K562 (cell line): ENCODE measurements at regions not wholly inside any gene's neighbourhood (a gene's known extent, or its start where the extent isn't known, plus 50 kb on each side); places are given as distances from the start of the nearest gene placed in this dataset.

Experiments
- ATAC-seq: fragments of 200-7000 bp; cut with Tn5 transposase; 3 replicates; pipeline ENCODE4 v1.9.1; 2020; ENCODE audit warnings: moderate library complexity
- BruUV-seq: library from RNA; stranded (reverse); fragments of 400-500 nt; replicated peaks from 2 replicates; lab custom pipeline; 2021; lab: Mats Ljungman, UMichigan
- CTCF ChIA-PET: fragments of 300-600 bp; formaldehyde crosslinking; extraction: SDS; loops from one replicate; lab custom pipeline; 2021; ENCODE audit warnings: low intra/inter-chr PET ratio; lab: Yijun Ruan, JAX
- POLR2A ChIA-PET: fragments of 300-600, 350-650 bp; sonication (Branson Sonifier 250); formaldehyde crosslinking; extraction: SDS; loops from one replicate; lab custom pipeline; 2021; ENCODE audit warnings: antibody characterized with exemption, inconsistent platforms; lab: Yijun Ruan, JAX
- DNase-seq, 4 experiments: peaks; one replicate each; pipeline versions ENCODE4 v3.0.0 to v3.0.0-alpha.2; 2011 to 2018; ENCODE audit warnings: low spot score in 3 of 4, mixed read lengths in 3 of 4; ENCODE audit errors: extremely low read depth in 1 of 4
- FAIRE-seq: peaks from 2 replicates; lab custom pipeline; 2011; peaks lifted over from hg19 to GRCh38; lab: Jason Lieb, UNC
- H2AFZ ChIP-seq: 2 replicates; pipeline ENCODE4 v1.6.0; 2011; ENCODE audit warnings: low read depth, low read length, control low read depth, inconsistent platforms
- H3K27ac ChIP-seq: fragments of 200-600 bp; 3 replicates; pipeline ENCODE4 v1.8.0; 2011; ENCODE audit warnings: low read depth, mild to moderate bottlenecking, control low read depth, inconsistent platforms, low read length, moderate library complexity, mixed read lengths; ENCODE audit errors: extremely low read depth
- H3K27me3 ChIP-seq, 2 experiments: fragments of 300-600 bp in 1 of 2; 2 replicates in 1 of 2; 3 replicates in 1 of 2; pipeline versions ENCODE4 v1.6.0 to v1.8.0; 2011; ENCODE audit warnings: inconsistent platforms in 2 of 2, low read length in 2 of 2, mild to moderate bottlenecking in 1 of 2, mixed read lengths in 1 of 2, moderate library complexity in 1 of 2; ENCODE audit not compliant: control insufficient read depth in 2 of 2, insufficient read depth in 2 of 2
- H3K36me3 ChIP-seq: fragments of 300-600 bp; 3 replicates; pipeline ENCODE4 v1.8.0; 2011; ENCODE audit warnings: mild to moderate bottlenecking, low read length, inconsistent platforms; ENCODE audit not compliant: control insufficient read depth, insufficient read depth
- H3K4me1 ChIP-seq, 2 experiments: fragments of 200-600 bp in 1 of 2; replicated peaks in 1 of 2; 2 replicates in 1 of 2; 3 replicates in 1 of 2; pipeline versions ENCODE4 v1.5.1 to v1.8.0; 2011; ENCODE audit warnings: inconsistent platforms in 2 of 2, low read length in 2 of 2, mild to moderate bottlenecking in 1 of 2, mixed read lengths in 1 of 2, moderate library complexity in 1 of 2; ENCODE audit not compliant: control insufficient read depth in 2 of 2, insufficient read depth in 2 of 2
- H3K4me2 ChIP-seq: 2 replicates; pipeline ENCODE4 v1.6.1; 2011; ENCODE audit warnings: low read length, control low read depth, inconsistent platforms, mixed read lengths; ENCODE audit not compliant: insufficient read depth
- H3K4me3 ChIP-seq: fragments of 200-600 bp; sonication (generic), shearing (Covaris generic); 2 replicates; pipeline ENCODE4 v1.5.1; 2016; ENCODE audit warnings: control low read depth, inconsistent platforms
- H3K79me2 ChIP-seq: fragments of 200-600 bp; 3 replicates; pipeline ENCODE4 v1.8.0; 2011; ENCODE audit warnings: low read length, inconsistent platforms; ENCODE audit not compliant: control insufficient read depth, insufficient read depth
- H3K9ac ChIP-seq, 2 experiments: 2 replicates each; pipeline versions ENCODE4 v1.6.0 to v1.6.1; 2011; ENCODE audit warnings: low read depth in 2 of 2, low read length in 2 of 2, control low read depth in 1 of 2, inconsistent platforms in 1 of 2, mild to moderate bottlenecking in 1 of 2, mixed read lengths in 1 of 2; ENCODE audit not compliant: insufficient read depth in 1 of 2
- H3K9me1 ChIP-seq: one replicate; pipeline ENCODE4 v1.6.0; 2011; ENCODE audit warnings: inconsistent platforms, mild to moderate bottlenecking, low read length, moderate library complexity; ENCODE audit not compliant: control insufficient read depth, insufficient read depth
- H3K9me3 ChIP-seq: replicated peaks from 2 replicates; pipeline ENCODE4 v1.5.1; 2011; ENCODE audit warnings: low read depth, low read length, inconsistent platforms; ENCODE audit not compliant: control insufficient read depth, insufficient read depth
- H4K20me1 ChIP-seq: replicated peaks from 2 replicates; pipeline ENCODE4 v1.6.1; 2011; ENCODE audit warnings: low read length, inconsistent platforms, mixed read lengths; ENCODE audit not compliant: control insufficient read depth, insufficient read depth
- BDP1 ChIP-seq: IDR thresholded peaks from 3 replicates; pipeline ENCODE4 v1.6.1; 2011; ENCODE audit not compliant: insufficient read length, insufficient read depth
- GATAD2B ChIP-seq: fragments of 450-650 bp; IDR thresholded peaks from 2 replicates; pipeline ENCODE4 v1.6.1; 2017; ENCODE audit warnings: mild to moderate bottlenecking, borderline replicate concordance
- HDAC6 ChIP-seq: IDR thresholded peaks from 2 replicates; pipeline ENCODE4 v1.6.1; 2012; ENCODE audit warnings: low read depth, mild to moderate bottlenecking, control low read depth, inconsistent platforms, low read length, moderate library complexity
- LCOR ChIP-seq: sonication (generic); formaldehyde crosslinking; IDR thresholded peaks from 2 replicates; pipeline ENCODE4 v1.8.0; 2022; ENCODE audit warnings: mild to moderate bottlenecking, missing genetic modification reagents
- MYC ChIP-seq, 2 experiments: fragments of 250-450 bp in 1 of 2; sonication (Bioruptor Pico) in 1 of 2; IDR thresholded peaks; 2 replicates each; pipeline versions ENCODE4 v1.5.1 to v1.6.1; 2012 to 2021; ENCODE audit warnings: low read depth in 2 of 2, borderline replicate concordance in 1 of 2, improper control_type of control experiment in 1 of 2, low read length in 1 of 2, mild to moderate bottlenecking in 1 of 2, moderate library complexity in 1 of 2
- ZNF668 ChIP-seq: fragments of 250-450 bp; sonication (Bioruptor Pico); IDR thresholded peaks from 2 replicates; pipeline ENCODE4 v1.8.0; 2022; ENCODE audit warnings: mild to moderate bottlenecking, inconsistent platforms
- ZNF830 ChIP-seq: fragments of 250-450 bp; sonication (Bioruptor Pico); IDR thresholded peaks from 2 replicates; pipeline ENCODE4 v1.5.0; 2021; ENCODE audit warnings: mild to moderate bottlenecking
- WGBS: fragments of 100-300 bp; shearing (Covaris generic); methylation state at CpG from one replicate; pipeline ENCODE4 v1.1.6; 2016; ENCODE audit warnings: low coverage, mixed read lengths; ENCODE audit not compliant: insufficient coverage; ENCODE audit errors: missing lambda C conversion rate; 5-methylcytosine and 5-hydroxymethylcytosine counted together
- in situ Hi-C: fragments of 300-500 bp; cut with MboI; formaldehyde crosslinking; loops from 4 replicates; pipeline ENCODE4 v1.15.0; 2018; ENCODE audit warnings: inconsistent platforms, mixed read lengths
- intact Hi-C: fragments of 100-400 bp; cut with micrococcal nuclease; formaldehyde crosslinking; loops from 2 replicates; pipeline ENCODE4 v1.14.2; 2022

DNA sequence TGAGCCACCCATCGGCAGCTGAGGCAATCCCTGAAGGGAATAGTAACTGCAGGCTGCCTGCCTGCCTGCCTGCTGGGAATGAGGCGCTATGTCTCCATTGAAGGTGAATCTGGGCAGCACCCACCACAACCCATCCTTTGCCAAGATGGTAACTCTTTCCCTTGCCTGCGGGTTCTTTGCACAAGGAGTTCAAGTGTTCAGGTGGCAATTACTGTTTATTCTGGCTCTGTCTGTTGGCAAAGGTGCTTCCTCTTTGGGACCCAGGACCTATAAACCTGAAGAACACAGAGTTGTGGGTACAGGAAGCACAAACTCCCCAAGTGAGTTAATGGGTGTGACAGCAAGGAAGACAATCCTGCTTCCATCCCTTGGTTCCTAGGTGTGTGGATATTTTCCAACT is 448.1 kb upstream of the ZNF507 start:
- Histone ChIP-seq H3K36me3 (no peaks in the 10 kb centered on the region), H2AFZ (no peak overlapping the region), H3K9me1 (no peaks in the 10 kb centered on the region), H3K79me2 (no peaks in the 10 kb centered on the region), H4K20me1 (no peaks in the 10 kb centered on the region), H3K9me3 (no peaks in the 10 kb centered on the region), H3K27me3 (no peaks in the 10 kb centered on the region), H3K4me1 (no peaks in the 10 kb centered on the region; a peak in 1 of 5 replicates), H3K9ac (no peak overlapping the region), H3K27ac (no peak overlapping the region), H3K4me3 (no peak overlapping the region), H3K4me2 (no peak overlapping the region)
- FAIRE-seq = no peak
- intact Hi-C loops (no loop called here), in situ Hi-C loops (no loop called here)
- CTCF ChIA-PET = no interaction called here
- POLR2A ChIA-PET = no interaction called here
- no peak for TF ChIP-seq MYC (IDR thresholded peaks at IDR 0.05; ENCODE audit: low read depth, low read length)
- TF ChIP-seq MYC (CRISPR knock-in tag; IDR thresholded peaks at IDR 0.05; ENCODE audit: borderline replicate concordance, low read depth) = no peak
- TF ChIP-seq LCOR (CRISPR knock-in tag) = no peak
- TF ChIP-seq GATAD2B = no peak
- ATAC-seq = no peak
- DNase-seq = no peak
- 0% methylated on average over 3 of the region's 3 CpGs for WGBS
- no TSS peak for BruUV-seq

DNA sequence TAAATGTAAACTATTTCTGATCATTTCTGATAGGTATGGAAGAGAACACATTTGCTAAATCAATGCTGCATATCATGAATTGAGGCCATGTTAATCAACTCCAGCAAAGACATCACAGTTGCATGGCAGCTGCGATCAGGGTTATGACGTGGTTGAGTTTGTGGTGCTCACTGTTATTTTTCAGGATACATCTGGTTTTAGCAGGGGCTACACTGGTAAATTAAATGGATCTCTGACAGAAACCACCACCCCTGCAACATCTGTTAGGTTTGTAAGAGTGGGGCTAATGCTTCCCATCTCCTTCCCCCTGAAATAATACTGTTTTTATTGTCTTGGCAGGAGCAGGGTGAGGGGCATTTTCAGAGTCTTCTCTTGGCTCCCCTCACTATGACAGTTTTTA is 444.4 kb upstream of the ZNF507 start:
- H3K27me3 ChIP-seq = no peaks in the 10 kb centered on the region
- H3K9me1 ChIP-seq = no peaks in the 10 kb centered on the region
- H3K36me3 ChIP-seq = no peaks in the 10 kb centered on the region
- no peak overlapping the region for H3K27ac ChIP-seq
- H3K9ac ChIP-seq = no peak overlapping the region
- DNase-seq (no peak), ATAC-seq (no peak), FAIRE-seq (no peak)
- no peaks in the 10 kb centered on the region for H3K4me1 ChIP-seq
- intact Hi-C loops (no loop called here), in situ Hi-C loops (no loop called here)
- POLR2A ChIA-PET = interaction anchor here (0.7 kb wide), 1 partner anchor 736 kb away, joined by 3 read pairs; no protein-coding TSS in a partner anchor
- TF ChIP-seq HDAC6 (no peak), ZNF830 (CRISPR knock-in tag) (no peak), ZNF668 (CRISPR knock-in tag) (no peak), BDP1 (no peak)
- no peak overlapping the region for H3K4me2 ChIP-seq
- H3K4me3 ChIP-seq = no peak overlapping the region
- H4K20me1 ChIP-seq = no peaks in the 10 kb centered on the region
- H2AFZ ChIP-seq = no peak overlapping the region
- WGBS = 0% methylated on average over 2 of the region's 2 CpGs
- no TSS peak for BruUV-seq
- H3K9me3 ChIP-seq = no peaks in the 10 kb centered on the region
- CTCF ChIA-PET = no interaction called here
- no peaks in the 10 kb centered on the region for H3K79me2 ChIP-seq
